GM12878 (cell line): ENCODE measurements at regions not wholly inside any gene's neighbourhood (a gene's known extent, or its start where the extent isn't known, plus 50 kb on each side); places are given as distances from the start of the nearest gene placed in this dataset.

Source experiments
- ATAC-seq: fragments of 200-7000 bp; cut with Tn5 transposase; 3 replicates; pipeline ENCODE4 v1.9.1; 2020; ENCODE audit warnings: mild to moderate bottlenecking, moderate library complexity
- BruUV-seq: library from RNA; stranded (reverse); fragments of 400-500 nt; replicated peaks from 2 replicates; lab custom pipeline; 2021; lab: Mats Ljungman, UMichigan
- CTCF ChIA-PET: fragments of 300-600 bp; sonication (Branson Sonifier 250); formaldehyde crosslinking; extraction: SDS; loops from one replicate; lab custom pipeline; 2021; ENCODE audit warnings: inconsistent platforms; lab: Yijun Ruan, JAX
- POLR2A ChIA-PET: fragments of 350-600 bp; formaldehyde crosslinking; extraction: SDS; loops from one replicate; lab custom pipeline; 2021; ENCODE audit warnings: inconsistent platforms; lab: Charles Lee
- RAD21 ChIA-PET: fragments of 300-600 bp; sonication (Branson Sonifier 250); formaldehyde crosslinking; loops from one replicate; lab custom pipeline; 2023; ENCODE audit warnings: antibody characterized with exemption; ENCODE audit not compliant: unreplicated experiment; lab: Charles Lee
- SMC1A ChIA-PET: fragments of 300-600 bp; sonication (Branson Sonifier 250); formaldehyde crosslinking; loops from one replicate; lab custom pipeline; 2023; ENCODE audit not compliant: unreplicated experiment, uncharacterized antibody; lab: Charles Lee
- DNase-seq: peaks from one replicate; pipeline ENCODE4 v3.0.0-alpha.2; 2011; ENCODE audit warnings: low read depth, low spot score
- FAIRE-seq: peaks from 3 replicates; lab custom pipeline; 2011; peaks lifted over from hg19 to GRCh38; lab: Jason Lieb, UNC
- H2AFZ ChIP-seq: 2 replicates; pipeline ENCODE4 v1.6.0; 2011; ENCODE audit warnings: low read depth, low read length, control low read depth; ENCODE audit not compliant: control insufficient read depth
- H3K27ac ChIP-seq: 2 replicates; pipeline ENCODE4 v1.5.1; 2011; ENCODE audit warnings: control low read depth; ENCODE audit not compliant: control insufficient read depth, insufficient read depth
- H3K27me3 ChIP-seq, 2 experiments: replicated peaks in 1 of 2; 2 replicates each; pipeline versions ENCODE4 v1.6.0 to v1.6.1; 2011; ENCODE audit warnings: low read length in 1 of 2; ENCODE audit not compliant: control insufficient read depth in 2 of 2, insufficient read depth in 2 of 2
- H3K36me3 ChIP-seq, 2 experiments: 2 replicates each; pipeline ENCODE4 v1.5.1; 2011; ENCODE audit warnings: low read length in 1 of 2; ENCODE audit not compliant: control insufficient read depth in 2 of 2, insufficient read depth in 2 of 2
- H3K4me1 ChIP-seq: 2 replicates; pipeline ENCODE4 v1.6.1; 2011; ENCODE audit warnings: mild to moderate bottlenecking, low read length, moderate library complexity, mixed read lengths; ENCODE audit not compliant: control insufficient read depth, insufficient read depth
- H3K4me2 ChIP-seq: 2 replicates; pipeline ENCODE4 v1.6.0; 2011; ENCODE audit warnings: control low read depth; ENCODE audit not compliant: control insufficient read depth, insufficient read depth
- H3K4me3 ChIP-seq: fragments of 200-600 bp; sonication (generic); 2 replicates; pipeline ENCODE4 v1.5.1; 2016
- H3K79me2 ChIP-seq: 2 replicates; pipeline ENCODE4 v1.6.0; 2011; ENCODE audit warnings: low read length; ENCODE audit not compliant: control insufficient read depth, insufficient read depth
- H3K9ac ChIP-seq: 2 replicates; pipeline ENCODE4 v1.8.0; 2011; ENCODE audit warnings: low read length, control low read depth, mixed read lengths; ENCODE audit not compliant: control insufficient read depth, insufficient read depth
- H3K9me3 ChIP-seq: replicated peaks from 3 replicates; pipeline ENCODE4 v1.5.1; 2011; ENCODE audit warnings: mild to moderate bottlenecking, low read length; ENCODE audit not compliant: control insufficient read depth, insufficient read depth
- H4K20me1 ChIP-seq: 2 replicates; pipeline ENCODE4 v1.6.0; 2011; ENCODE audit not compliant: control insufficient read depth, insufficient read depth
- CHD4 ChIP-seq: fragments of 200-600 bp; sonication (generic); IDR thresholded peaks from 2 replicates; pipeline ENCODE4 v1.6.1; 2016; ENCODE audit warnings: mild to moderate bottlenecking
- E2F4 ChIP-seq: IDR thresholded peaks from 2 replicates; pipeline ENCODE4 v1.6.1; 2012; ENCODE audit warnings: low read depth, low read length, improper control_type of control experiment
- E2F8 ChIP-seq: fragments of 450-650 bp; IDR thresholded peaks from 2 replicates; pipeline ENCODE4 v1.6.1; 2018; ENCODE audit warnings: mild to moderate bottlenecking, low read depth, moderate library complexity; ENCODE audit not compliant: partially characterized antibody
- EZH2 ChIP-seq: IDR thresholded peaks from 2 replicates; pipeline ENCODE4 v1.6.1; 2012; ENCODE audit warnings: low read depth, mild to moderate bottlenecking, control low read depth, inconsistent platforms, low read length, borderline replicate concordance; ENCODE audit not compliant: control insufficient read depth
- IRF5 ChIP-seq: fragments of 450-650 bp; IDR thresholded peaks from 2 replicates; pipeline ENCODE4 v1.6.1; 2017; ENCODE audit warnings: borderline replicate concordance
- JUND ChIP-seq: IDR thresholded peaks from 2 replicates; pipeline ENCODE4 v1.6.1; 2012; ENCODE audit warnings: low read depth, mild to moderate bottlenecking, low read length, improper control_type of control experiment, moderate library complexity
- MTA3 ChIP-seq: IDR thresholded peaks from 2 replicates; pipeline ENCODE4 v1.6.1; 2012; ENCODE audit warnings: low read length, inconsistent platforms, borderline replicate concordance
- NFIC ChIP-seq: IDR thresholded peaks from 2 replicates; pipeline ENCODE4 v1.6.1; 2012; ENCODE audit warnings: low read depth, mild to moderate bottlenecking, inconsistent platforms, low read length, moderate library complexity
- SMAD1 ChIP-seq: fragments of 450-650 bp; IDR thresholded peaks from 2 replicates; pipeline ENCODE4 v1.6.1; 2018; ENCODE audit warnings: mild to moderate bottlenecking, low read depth; ENCODE audit not compliant: partially characterized antibody
- STAT1 ChIP-seq: fragments of 450-650 bp; conservative IDR thresholded peaks from 2 replicates; pipeline ENCODE4 v1.6.1; 2014; ENCODE audit warnings: antibody characterized with exemption, mild to moderate bottlenecking
- ZBED1 ChIP-seq: IDR thresholded peaks from 2 replicates; pipeline ENCODE4 v1.6.1; 2016; ENCODE audit warnings: borderline replicate concordance
- WGBS: methylation state at CpG from one replicate; pipeline ENCODE4 v1.1.6; 2016; ENCODE audit warnings: low lambda C conversion rate; ENCODE audit not compliant: insufficient replicate concordance, insufficient coverage; ENCODE audit errors: missing lambda C conversion rate; 5-methylcytosine and 5-hydroxymethylcytosine counted together
- in situ Hi-C: fragments of 300-500 bp; cut with MboI; formaldehyde crosslinking; loops from 9 replicates; pipeline ENCODE4 v1.14.3; 2018; ENCODE audit warnings: mixed read lengths
- intact Hi-C: fragments of 100-400 bp; cut with micrococcal nuclease; formaldehyde crosslinking; loops from one replicate; pipeline ENCODE4 v1.14.2; 2022; ENCODE audit not compliant: unreplicated experiment
- TF ChIP-seq, protein P1 (sequence below): fragments of 450-650 bp; conservative IDR thresholded peaks from 2 replicates; pipeline ENCODE4 v1.6.1; 2017; ENCODE audit warnings: mild to moderate bottlenecking, moderate library complexity
- TF ChIP-seq, protein P2 (sequence below): fragments of 450-650 bp; formaldehyde crosslinking; IDR thresholded peaks from 2 replicates; pipeline ENCODE4 v1.4.0; 2022; ENCODE audit warnings: mild to moderate bottlenecking, moderate library complexity

- BruUV-seq: no TSS peak
- no peaks in the 10 kb centered on the region for H3K4me1 ChIP-seq
- POLR2A ChIA-PET: no interaction called here
- DNase-seq: no peak
- no peaks in the 10 kb centered on the region for H3K79me2 ChIP-seq
- no peaks in the 10 kb centered on the region; a peak in 1 of 4 replicates for H3K27me3 ChIP-seq
- CTCF ChIA-PET: no interaction called here
- no peak overlapping the region for H3K4me3 ChIP-seq
- WGBS: 0% methylated on average over 2 of the region's 2 CpGs
- in situ Hi-C loops: no loop called here
- no peak overlapping the region for H2AFZ ChIP-seq
- H3K9me3 ChIP-seq: no peaks in the 10 kb centered on the region
- no peaks in the 10 kb centered on the region for H4K20me1 ChIP-seq
- no peak for FAIRE-seq
- SMC1A ChIA-PET: no interaction called here
- no peaks in the 10 kb centered on the region for H3K36me3 ChIP-seq
- ATAC-seq: no peak
- intact Hi-C loops: no loop called here
- H3K4me2 ChIP-seq: no peak overlapping the region
- H3K9ac ChIP-seq: no peak overlapping the region
- H3K27ac ChIP-seq: no peak overlapping the region
- RAD21 ChIA-PET: no interaction called here
- TF ChIP-seq E2F8: no peak
- TF ChIP-seq JUND: no peak
- TF ChIP-seq, protein P1, sequence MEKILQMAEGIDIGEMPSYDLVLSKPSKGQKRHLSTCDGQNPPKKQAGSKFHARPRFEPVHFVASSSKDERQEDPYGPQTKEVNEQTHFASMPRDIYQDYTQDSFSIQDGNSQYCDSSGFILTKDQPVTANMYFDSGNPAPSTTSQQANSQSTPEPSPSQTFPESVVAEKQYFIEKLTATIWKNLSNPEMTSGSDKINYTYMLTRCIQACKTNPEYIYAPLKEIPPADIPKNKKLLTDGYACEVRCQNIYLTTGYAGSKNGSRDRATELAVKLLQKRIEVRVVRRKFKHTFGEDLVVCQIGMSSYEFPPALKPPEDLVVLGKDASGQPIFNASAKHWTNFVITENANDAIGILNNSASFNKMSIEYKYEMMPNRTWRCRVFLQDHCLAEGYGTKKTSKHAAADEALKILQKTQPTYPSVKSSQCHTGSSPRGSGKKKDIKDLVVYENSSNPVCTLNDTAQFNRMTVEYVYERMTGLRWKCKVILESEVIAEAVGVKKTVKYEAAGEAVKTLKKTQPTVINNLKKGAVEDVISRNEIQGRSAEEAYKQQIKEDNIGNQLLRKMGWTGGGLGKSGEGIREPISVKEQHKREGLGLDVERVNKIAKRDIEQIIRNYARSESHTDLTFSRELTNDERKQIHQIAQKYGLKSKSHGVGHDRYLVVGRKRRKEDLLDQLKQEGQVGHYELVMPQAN: no peak
- no peak for TF ChIP-seq NFIC
- TF ChIP-seq E2F4: no peak
- TF ChIP-seq MTA3: no peak
- TF ChIP-seq EZH2: no peak
- TF ChIP-seq IRF5: no peak
- TF ChIP-seq ZBED1: no peak
- TF ChIP-seq, protein P2, sequence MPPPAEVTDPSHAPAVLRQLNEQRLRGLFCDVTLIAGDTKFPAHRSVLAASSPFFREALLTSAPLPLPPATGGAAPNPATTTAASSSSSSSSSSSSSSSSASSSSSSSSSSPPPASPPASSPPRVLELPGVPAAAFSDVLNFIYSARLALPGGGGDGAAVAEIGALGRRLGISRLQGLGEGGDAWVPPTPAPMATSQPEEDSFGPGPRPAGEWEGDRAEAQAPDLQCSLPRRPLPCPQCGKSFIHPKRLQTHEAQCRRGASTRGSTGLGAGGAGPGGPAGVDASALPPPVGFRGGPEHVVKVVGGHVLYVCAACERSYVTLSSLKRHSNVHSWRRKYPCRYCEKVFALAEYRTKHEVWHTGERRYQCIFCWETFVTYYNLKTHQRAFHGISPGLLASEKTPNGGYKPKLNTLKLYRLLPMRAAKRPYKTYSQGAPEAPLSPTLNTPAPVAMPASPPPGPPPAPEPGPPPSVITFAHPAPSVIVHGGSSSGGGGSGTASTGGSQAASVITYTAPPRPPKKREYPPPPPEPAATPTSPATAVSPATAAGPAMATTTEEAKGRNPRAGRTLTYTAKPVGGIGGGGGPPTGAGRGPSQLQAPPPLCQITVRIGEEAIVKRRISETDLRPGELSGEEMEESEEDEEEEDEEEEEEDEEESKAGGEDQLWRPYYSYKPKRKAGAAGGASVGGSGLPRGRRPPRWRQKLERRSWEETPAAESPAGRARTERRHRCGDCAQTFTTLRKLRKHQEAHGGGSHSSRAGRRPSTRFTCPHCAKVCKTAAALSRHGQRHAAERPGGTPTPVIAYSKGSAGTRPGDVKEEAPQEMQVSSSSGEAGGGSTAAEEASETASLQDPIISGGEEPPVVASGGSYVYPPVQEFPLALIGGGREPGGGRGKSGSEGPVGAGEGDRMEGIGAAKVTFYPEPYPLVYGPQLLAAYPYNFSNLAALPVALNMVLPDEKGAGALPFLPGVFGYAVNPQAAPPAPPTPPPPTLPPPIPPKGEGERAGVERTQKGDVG: no peak
- no peak for TF ChIP-seq CHD4
- no peak for TF ChIP-seq SMAD1
- no peak for TF ChIP-seq STAT1
Observed at GRCh38 chr1:208339911-208340310, 95.7 kb upstream of the PLXNA2 start.
